ENCODE measurements at regions not wholly inside any gene's neighbourhood (a gene's known extent, or its start where the extent isn't known, plus 50 kb on each side); places are given as distances from the start of the nearest gene placed in this dataset.

DNA sequence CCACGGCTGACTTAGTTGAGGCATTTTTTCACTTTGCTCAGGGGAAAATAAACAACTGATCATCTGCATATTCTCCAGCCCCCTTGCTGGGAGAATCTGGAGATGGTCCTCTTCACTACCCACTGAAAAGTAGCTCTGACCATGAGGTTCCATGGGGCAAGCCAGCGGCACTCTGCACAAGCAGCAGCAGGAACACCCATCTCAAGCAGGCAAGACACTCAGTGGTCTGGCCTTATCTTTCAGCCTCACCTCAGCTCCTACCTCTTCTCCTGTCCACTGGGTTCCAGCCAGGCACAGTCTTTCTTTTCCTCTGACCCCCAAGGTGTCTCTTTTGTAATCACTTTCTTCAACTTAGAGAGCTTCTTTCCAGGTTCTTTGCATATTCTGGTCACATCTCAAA lies 280.8 kb upstream of the GRIA1 start:
- no peak for ATAC-seq
- DNase-seq = no peak
- WGBS (ENCODE audit: insufficient coverage, low coverage, low lambda C conversion rate, missing lambda C conversion rate) = no CpG with 5 or more reads among the region's 2 CpGs
- Histone ChIP-seq H3K36me3 (no peaks in the 10 kb centered on the region), H3K4me3 (no peak overlapping the region), H3K27me3 (no peaks in the 10 kb centered on the region), H3K9me3 (no peaks in the 10 kb centered on the region), H3K4me1 (no peaks in the 10 kb centered on the region), H3K27ac (no peak overlapping the region)
- TF ChIP-seq, protein P1, sequence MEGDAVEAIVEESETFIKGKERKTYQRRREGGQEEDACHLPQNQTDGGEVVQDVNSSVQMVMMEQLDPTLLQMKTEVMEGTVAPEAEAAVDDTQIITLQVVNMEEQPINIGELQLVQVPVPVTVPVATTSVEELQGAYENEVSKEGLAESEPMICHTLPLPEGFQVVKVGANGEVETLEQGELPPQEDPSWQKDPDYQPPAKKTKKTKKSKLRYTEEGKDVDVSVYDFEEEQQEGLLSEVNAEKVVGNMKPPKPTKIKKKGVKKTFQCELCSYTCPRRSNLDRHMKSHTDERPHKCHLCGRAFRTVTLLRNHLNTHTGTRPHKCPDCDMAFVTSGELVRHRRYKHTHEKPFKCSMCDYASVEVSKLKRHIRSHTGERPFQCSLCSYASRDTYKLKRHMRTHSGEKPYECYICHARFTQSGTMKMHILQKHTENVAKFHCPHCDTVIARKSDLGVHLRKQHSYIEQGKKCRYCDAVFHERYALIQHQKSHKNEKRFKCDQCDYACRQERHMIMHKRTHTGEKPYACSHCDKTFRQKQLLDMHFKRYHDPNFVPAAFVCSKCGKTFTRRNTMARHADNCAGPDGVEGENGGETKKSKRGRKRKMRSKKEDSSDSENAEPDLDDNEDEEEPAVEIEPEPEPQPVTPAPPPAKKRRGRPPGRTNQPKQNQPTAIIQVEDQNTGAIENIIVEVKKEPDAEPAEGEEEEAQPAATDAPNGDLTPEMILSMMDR (IDR thresholded peaks at IDR 0.05) = no peak
- TF ChIP-seq POLR2A (IDR thresholded peaks at IDR 0.05) = no peak
- intact Hi-C loops (cut with DNase I) = no loop called here

GRCh38 chr5:153211076-153211475 lies 279.4 kb upstream of the GRIA1 start:
- 33% methylated on average over 4 of the region's 4 CpGs for WGBS (ENCODE audit: insufficient coverage, low coverage, low lambda C conversion rate, missing lambda C conversion rate)
- Histone ChIP-seq H3K4me1 (no peaks in the 10 kb centered on the region), H3K27ac (no peak overlapping the region), H3K9me3 (no peaks in the 10 kb centered on the region), H3K4me3 (no peak overlapping the region), H3K36me3 (no peaks in the 10 kb centered on the region), H3K27me3 (no peaks in the 10 kb centered on the region)
- ATAC-seq (no peak), DNase-seq (no peak)
- no peak for TF ChIP-seq POLR2A (IDR thresholded peaks at IDR 0.05)
- TF ChIP-seq, protein P1 (IDR thresholded peaks at IDR 0.05) = no peak
- intact Hi-C loops (cut with DNase I) = no loop called here

GRCh38 chr5:153212471-153212870 lies 278.0 kb upstream of the GRIA1 start:
- 80% methylated on average over 3 of the region's 3 CpGs for WGBS (ENCODE audit: insufficient coverage, low coverage, low lambda C conversion rate, missing lambda C conversion rate)
- Histone ChIP-seq H3K36me3 (no peaks in the 10 kb centered on the region), H3K4me3 (no peak overlapping the region), H3K9me3 (no peaks in the 10 kb centered on the region), H3K4me1 (no peaks in the 10 kb centered on the region), H3K27ac (no peak overlapping the region), H3K27me3 (no peaks in the 10 kb centered on the region)
- no peak for DNase-seq
- no peak for TF ChIP-seq POLR2A (IDR thresholded peaks at IDR 0.05)
- TF ChIP-seq, protein P1 (IDR thresholded peaks at IDR 0.05) = no peak
- intact Hi-C loops (cut with DNase I) = no loop called here
- no peak for ATAC-seq

DNA sequence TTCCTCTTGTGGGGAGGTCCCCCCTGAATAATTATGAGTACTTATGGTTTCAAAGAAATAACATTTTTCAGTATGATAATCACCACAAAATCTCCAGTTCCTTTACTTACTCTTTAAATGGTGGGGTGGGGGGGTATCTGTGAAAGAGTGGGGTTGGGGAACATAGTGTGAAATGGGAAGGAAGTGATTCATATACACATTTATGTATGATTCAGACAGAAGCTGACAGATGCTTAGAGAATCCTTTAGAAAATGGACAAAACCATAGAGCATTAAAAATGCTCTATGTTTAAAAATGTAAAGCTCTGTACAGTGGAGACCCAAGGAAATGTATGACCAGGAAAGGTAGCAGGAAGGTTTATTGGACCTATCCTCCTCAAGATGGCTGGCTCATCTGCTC lies 267.5 kb upstream of the GRIA1 start:
- Histone ChIP-seq H3K27me3 (no peaks in the 10 kb centered on the region), H3K4me3 (no peak overlapping the region), H3K36me3 (no peaks in the 10 kb centered on the region), H3K4me1 (no peaks in the 10 kb centered on the region), H3K27ac (no peak overlapping the region), H3K9me3 (no peaks in the 10 kb centered on the region)
- TF ChIP-seq, protein P1 (IDR thresholded peaks at IDR 0.05) = no peak
- no peak for TF ChIP-seq POLR2A (IDR thresholded peaks at IDR 0.05)
- ATAC-seq (no peak), DNase-seq (no peak)
- intact Hi-C loops (cut with DNase I) = no loop called here

DNA sequence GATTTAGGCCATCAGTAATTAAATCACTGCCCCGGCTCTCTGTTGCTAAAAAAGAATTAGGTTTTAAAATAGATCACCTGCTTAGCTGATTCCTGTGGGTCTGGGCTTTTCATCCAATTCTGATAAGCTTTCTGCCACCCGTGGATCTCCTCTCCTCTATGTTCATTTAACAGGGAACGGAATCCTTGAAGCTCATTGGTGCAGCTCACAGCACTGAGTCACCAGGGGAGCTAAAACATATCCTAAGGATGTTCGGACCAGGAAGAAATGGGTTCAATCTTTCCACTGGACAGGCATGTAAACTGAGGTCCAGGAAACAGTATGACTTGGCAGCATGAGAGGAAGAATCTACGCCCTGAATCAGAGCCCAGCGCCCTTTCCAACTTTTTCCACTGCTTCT lies 267.1 kb upstream of the GRIA1 start:
- Histone ChIP-seq H3K9me3 (no peaks in the 10 kb centered on the region), H3K27me3 (no peaks in the 10 kb centered on the region), H3K4me1 (no peaks in the 10 kb centered on the region), H3K4me3 (no peak overlapping the region), H3K27ac (no peak overlapping the region), H3K36me3 (no peaks in the 10 kb centered on the region)
- no peak for TF ChIP-seq POLR2A (IDR thresholded peaks at IDR 0.05)
- TF ChIP-seq, protein P1 (IDR thresholded peaks at IDR 0.05) = no peak
- intact Hi-C loops (cut with DNase I) = no loop called here
- ATAC-seq (no peak), DNase-seq (no peak)
- 46% methylated on average over 5 of the region's 6 CpGs for WGBS (ENCODE audit: insufficient coverage, low coverage, low lambda C conversion rate, missing lambda C conversion rate)

Data from right lobe of liver (tissue), 6 donors.